ENCODE measurements at regions not wholly inside any gene's neighbourhood (a gene's known extent, or its start where the extent isn't known, plus 50 kb on each side); places are given as distances from the start of the nearest gene placed in this dataset.

GRCh38 chr4:126766241-126766640, 866.5 kb upstream of the INTU start:
- no peaks in the 10 kb centered on the region for H3K27me3 ChIP-seq (replicated peaks in 1 of 2; ENCODE audit: control insufficient read depth in 2 of 2, insufficient read depth in 2 of 2, low read length in 1 of 2)
- FAIRE-seq = no peak

More at GRCh38 chr4:126766241-126766640, 866.5 kb upstream of the INTU start:
- Histone ChIP-seq H3K4me2 (ENCODE audit: control insufficient read depth, insufficient read depth) (no peak overlapping the region), H2AFZ (ENCODE audit: control insufficient read depth, low read depth, low read length) (no peak overlapping the region), H3K9me3 (replicated peaks; ENCODE audit: control insufficient read depth, insufficient read depth, low read length) (no peaks in the 10 kb centered on the region), H3K27ac (ENCODE audit: control insufficient read depth, insufficient read depth) (no peak overlapping the region), H3K4me1 (ENCODE audit: control insufficient read depth, insufficient read depth, low read length) (no peaks in the 10 kb centered on the region), H4K20me1 (ENCODE audit: control insufficient read depth, insufficient read depth) (no peaks in the 10 kb centered on the region), H3K36me3 (ENCODE audit: control insufficient read depth in 2 of 2, insufficient read depth in 2 of 2, low read length in 1 of 2) (no peaks in the 10 kb centered on the region), H3K9ac (ENCODE audit: control insufficient read depth, insufficient read depth, low read length) (no peak overlapping the region), H3K4me3 (no peak overlapping the region), H3K79me2 (ENCODE audit: control insufficient read depth, insufficient read depth, low read length) (no peaks in the 10 kb centered on the region)
- RAD21 ChIA-PET (ENCODE audit: unreplicated experiment) = no interaction called here
- DNase-seq (ENCODE audit: low read depth, low spot score) (no peak), ATAC-seq (no peak)
- CTCF ChIA-PET = no interaction called here
- in situ Hi-C loops (cut with MboI) = no loop called here
- no TSS peak for BruUV-seq (replicated peaks)
- intact Hi-C loops (cut with micrococcal nuclease; ENCODE audit: unreplicated experiment) = no loop called here
- POLR2A ChIA-PET = no interaction called here
- TF ChIP-seq NR2F1 (conservative IDR thresholded peaks at IDR 0.05) (no peak), ZBTB40 (IDR thresholded peaks at IDR 0.05; ENCODE audit: borderline replicate concordance) (no peak), ZNF622 (IDR thresholded peaks at IDR 0.05) (no peak), RELB (IDR thresholded peaks at IDR 0.05; ENCODE audit: low read depth) (no peak), JUNB (IDR thresholded peaks at IDR 0.05) (no peak), GABPA (IDR thresholded peaks at IDR 0.05; ENCODE audit: low read depth) (no peak), RELA (IDR thresholded peaks at IDR 0.05; ENCODE audit: borderline replicate concordance, partially characterized antibody) (no peak), RBBP5 (conservative IDR thresholded peaks at IDR 0.05) (no peak), SUPT20H (IDR thresholded peaks at IDR 0.05; ENCODE audit: borderline replicate concordance, control insufficient read depth, low read depth, low read length) (no peak), SUZ12 (IDR thresholded peaks at IDR 0.05; ENCODE audit: unreplicated experiment) (no peak), MTA3 (IDR thresholded peaks at IDR 0.05; ENCODE audit: borderline replicate concordance, low read length) (no peak), KAT2A (conservative IDR thresholded peaks at IDR 0.05; ENCODE audit: control insufficient read depth, low read depth, low read length) (no peak), ATF7 (IDR thresholded peaks at IDR 0.05; ENCODE audit: low read depth) (no peak), ZNF384 (IDR thresholded peaks at IDR 0.05; ENCODE audit: borderline replicate concordance, low read depth, low read length) (no peak), POU2F2 (IDR thresholded peaks at IDR 0.05; ENCODE audit: borderline replicate concordance, low read depth, low read length) (no peak), ZNF24 (IDR thresholded peaks at IDR 0.05) (no peak), MYB (IDR thresholded peaks at IDR 0.05; ENCODE audit: borderline replicate concordance, low read depth, low read length) (no peak)
- WGBS (ENCODE audit: insufficient coverage, insufficient replicate concordance, low lambda C conversion rate, missing lambda C conversion rate) = 0% methylated on average over 2 of the region's 2 CpGs
- SMC1A ChIA-PET (ENCODE audit: uncharacterized antibody, unreplicated experiment) = no interaction called here
